AG04450 (cell line): ENCODE measurements at regions not wholly inside any gene's neighbourhood (a gene's known extent, or its start where the extent isn't known, plus 50 kb on each side); places are given as distances from the start of the nearest gene placed in this dataset.

Source experiments
- CTCF ChIA-PET: fragments of 300-600, 350-600 bp; formaldehyde crosslinking; extraction: SDS; loops from one replicate; lab custom pipeline; 2022; ENCODE audit warnings: antibody characterized with exemption, inconsistent platforms; lab: Charles Lee
- POLR2A ChIA-PET: fragments of 350-600 bp; formaldehyde crosslinking; extraction: SDS; loops from one replicate; lab custom pipeline; 2021; ENCODE audit warnings: antibody characterized with exemption, inconsistent platforms; lab: Yijun Ruan, JAX
- DNase-seq: peaks from one replicate; pipeline ENCODE4 v3.0.0-alpha.2; 2011; ENCODE audit warnings: low read depth, low spot score
- H3K27ac ChIP-seq: one replicate; pipeline ENCODE4 v1.5.1; 2012; ENCODE audit warnings: low read depth, low read length, control low read depth
- H3K27me3 ChIP-seq: one replicate; pipeline ENCODE4 v1.6.0; 2012; ENCODE audit warnings: low read length; ENCODE audit not compliant: control insufficient read depth, insufficient read depth
- H3K4me3 ChIP-seq: 2 replicates; pipeline ENCODE4 v1.5.1; 2011; ENCODE audit warnings: mild to moderate bottlenecking, low read depth, low read length, control low read depth
- H3K9me3 ChIP-seq: 2 replicates; pipeline ENCODE4 v1.5.1; 2012; ENCODE audit warnings: low read length; ENCODE audit not compliant: control insufficient read depth, insufficient read depth
- CTCF ChIP-seq: IDR thresholded peaks from 2 replicates; pipeline ENCODE4 v1.5.1; 2011; ENCODE audit warnings: low read depth, low read length, control low read depth, inconsistent platforms

- peaks cover 48% of the 10 kb centered on the region for H3K27me3 ChIP-seq
- TF ChIP-seq CTCF, result no peak
- CTCF ChIA-PET, result interaction anchor here (1.4 kb wide), 1 partner anchor 23 kb away, joined by 4 read pairs; no protein-coding TSS in a partner anchor
Observed at GRCh38 chr5:1668141-1668721, 131.4 kb downstream of the MRPL36 start.

GRCh38 chr5:1667648-1668140, 131.9 kb downstream of the MRPL36 start:
- CTCF ChIA-PET, result no interaction called here

More at GRCh38 chr5:1668141-1668721, 131.4 kb downstream of the MRPL36 start:
- no peak for DNase-seq
- POLR2A ChIA-PET, result no interaction called here
- Histone ChIP-seq H3K9me3 (no peaks in the 10 kb centered on the region; the same call in 1 of the 2 replicates), H3K4me3 (no peak overlapping the region), H3K27ac (no peak overlapping the region)

GRCh38 chr5:1666812-1667588, 132.6 kb downstream of the MRPL36 start:
- ChIA-PET POLR2A (no interaction called here), CTCF (no interaction called here)
- Histone ChIP-seq H3K27me3 (peaks cover 37% of the 10 kb centered on the region), H3K4me3 (no peak overlapping the region), H3K9me3 (no peaks in the 10 kb centered on the region; the same call in 1 of the 2 replicates), H3K27ac (no peak overlapping the region)
- TF ChIP-seq CTCF, result 0 out of 2 replicates have a peak, but pooled peaks have one; percentile 10
- DNase-seq, result no peak

More at GRCh38 chr5:1667648-1668140, 131.9 kb downstream of the MRPL36 start:
- Histone ChIP-seq H3K27ac (no peak overlapping the region), H3K9me3 (no peaks in the 10 kb centered on the region; the same call in 1 of the 2 replicates), H3K4me3 (no peak overlapping the region), H3K27me3 (peaks cover 43% of the 10 kb centered on the region)
- POLR2A ChIA-PET, result no interaction called here
- DNase-seq, result no peak
- no peak for TF ChIP-seq CTCF

GRCh38 chr5:1666221-1666620, 133.4 kb downstream of the MRPL36 start:
- H3K4me3 ChIP-seq, result no peak overlapping the region
- CTCF ChIA-PET, result no interaction called here
- no peak for DNase-seq
- no peak overlapping the region for H3K27ac ChIP-seq
- no peaks in the 10 kb centered on the region; the same call in 1 of the 2 replicates for H3K9me3 ChIP-seq
- TF ChIP-seq CTCF, result no peak
- POLR2A ChIA-PET, result no interaction called here
- peaks cover 32% of the 10 kb centered on the region for H3K27me3 ChIP-seq

GRCh38 chr5:1665803-1666202, 133.8 kb downstream of the MRPL36 start:
- Histone ChIP-seq H3K4me3 (no peak overlapping the region), H3K27ac (no peak overlapping the region)
- no peak for DNase-seq

More at GRCh38 chr5:1665803-1666202, 133.8 kb downstream of the MRPL36 start:
- Histone ChIP-seq H3K27me3 (peaks cover 32% of the 10 kb centered on the region), H3K9me3 (no peaks in the 10 kb centered on the region; the same call in 1 of the 2 replicates)
- ChIA-PET CTCF (no interaction called here), POLR2A (no interaction called here)
- TF ChIP-seq CTCF, result no peak
